ENCODE measurements at regions not wholly inside any gene's neighbourhood (a gene's known extent, or its start where the extent isn't known, plus 50 kb on each side); places are given as distances from the start of the nearest gene placed in this dataset.

DNA sequence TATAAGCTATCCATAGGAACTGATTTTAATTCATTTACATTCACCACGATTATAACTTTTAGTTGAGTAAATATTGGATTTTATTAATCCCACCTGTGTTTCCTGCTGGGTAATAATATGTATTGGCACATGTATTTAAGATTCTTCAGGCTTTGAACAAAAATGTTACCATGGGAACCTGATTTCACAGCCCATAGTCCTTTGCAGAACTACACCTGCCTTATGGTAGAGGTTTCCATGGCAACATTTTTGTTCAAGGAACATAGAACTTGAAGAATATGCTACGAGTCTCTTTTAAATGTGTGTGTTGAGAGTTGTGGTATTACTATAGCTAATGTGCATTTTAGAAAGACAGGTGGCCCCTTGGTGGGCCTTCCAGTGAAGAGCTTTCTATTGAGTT is 317.4 kb downstream of the SAMD5 start:
- no peak for DNase-seq

DNA sequence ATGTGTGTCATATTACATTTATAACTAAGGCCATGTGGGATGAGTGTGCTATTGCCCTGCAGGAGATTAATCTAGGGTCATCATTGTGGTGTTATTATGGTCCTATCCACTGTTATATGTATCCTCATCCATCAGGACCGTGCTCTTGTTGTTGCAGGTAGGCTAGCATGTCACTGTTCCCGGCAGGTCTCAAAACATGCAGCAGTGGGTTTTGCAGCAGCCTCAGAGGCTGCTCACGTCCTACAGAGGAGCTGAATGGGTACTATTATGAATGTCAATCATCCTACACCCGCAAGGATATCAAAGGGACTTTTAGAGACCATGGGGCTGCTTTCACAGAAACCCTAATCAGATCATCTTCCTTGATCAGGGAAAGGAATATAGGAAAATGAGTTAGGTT is 318.2 kb downstream of the SAMD5 start:
- no peak for DNase-seq

DNA sequence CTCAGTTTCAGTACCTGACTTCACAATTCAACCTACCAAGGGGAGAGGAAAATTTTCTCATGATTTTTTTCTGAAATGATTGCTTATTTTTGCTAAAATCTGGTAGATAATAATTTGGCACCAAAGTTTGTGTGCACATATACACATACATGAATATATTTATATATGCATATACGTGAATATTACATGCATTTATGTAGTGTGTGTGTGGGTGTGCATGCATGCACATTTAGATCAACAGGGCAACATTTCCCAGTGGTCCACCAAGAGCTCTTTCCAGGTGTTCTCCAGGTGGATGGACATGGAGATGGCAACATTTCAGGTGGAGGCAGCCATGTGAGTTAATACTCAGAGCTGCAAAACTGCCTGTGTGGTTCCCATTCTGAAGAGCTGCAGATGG is 320.9 kb downstream of the SAMD5 start:
- DNase-seq: no peak

DNA sequence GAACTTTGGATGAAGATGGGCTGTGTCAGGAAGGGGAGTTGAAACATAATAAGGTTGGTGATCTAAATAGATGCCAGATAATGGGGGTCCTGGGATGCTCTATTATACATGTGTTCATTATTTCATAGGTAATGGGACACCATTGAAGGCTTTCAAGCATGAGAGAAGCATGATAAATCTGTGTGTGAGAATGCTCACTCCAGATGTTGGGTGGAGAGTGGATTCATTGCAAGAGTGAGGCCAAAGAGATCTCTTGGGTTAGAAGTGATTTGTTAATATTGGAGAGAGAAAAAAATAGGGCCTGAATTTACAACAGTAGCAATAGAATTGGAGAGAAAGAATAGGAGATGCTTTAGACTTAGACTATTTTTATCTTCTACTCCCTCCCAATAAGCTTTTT is 321.3 kb downstream of the SAMD5 start:
- DNase-seq: no peak

DNA sequence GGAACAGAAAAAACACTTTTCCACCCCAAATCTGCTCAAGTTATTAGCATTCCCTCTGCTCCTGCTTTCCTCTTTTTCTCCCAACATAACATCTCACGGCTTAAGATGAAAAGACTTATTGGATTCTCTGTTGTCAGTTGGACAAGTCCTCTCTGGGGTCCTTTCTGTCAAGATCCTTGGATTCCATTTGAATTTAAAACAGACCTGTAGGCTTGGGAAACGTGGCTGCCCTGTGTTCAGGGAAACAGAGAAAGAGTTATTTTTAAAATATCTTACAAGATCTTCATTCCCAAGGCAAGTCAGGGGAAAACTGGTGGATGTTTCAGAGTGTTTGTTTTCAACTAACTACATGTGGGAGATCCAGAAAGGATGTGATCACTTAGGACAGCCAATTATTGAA is 322.9 kb downstream of the SAMD5 start:
- no peak for DNase-seq

DNA sequence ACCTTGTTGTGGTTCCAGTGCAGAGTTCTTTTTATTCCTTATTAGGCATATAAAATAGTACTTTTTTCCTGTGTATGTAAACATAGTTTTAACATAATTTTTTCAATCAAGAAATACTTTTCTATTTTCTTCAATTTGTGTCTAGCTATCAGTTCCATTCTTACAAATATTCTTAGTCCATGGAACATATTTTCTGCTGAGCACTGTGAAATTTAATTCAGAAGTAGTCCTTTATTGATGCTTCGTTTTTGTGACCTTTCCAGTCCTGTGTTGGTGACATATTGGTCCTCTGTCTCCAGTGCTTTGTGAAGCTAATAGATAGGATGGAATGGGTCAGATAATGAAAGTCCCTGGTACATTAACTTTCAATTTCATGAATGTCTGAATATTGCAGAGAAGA is 325.1 kb downstream of the SAMD5 start:
- no peak for DNase-seq

DNA sequence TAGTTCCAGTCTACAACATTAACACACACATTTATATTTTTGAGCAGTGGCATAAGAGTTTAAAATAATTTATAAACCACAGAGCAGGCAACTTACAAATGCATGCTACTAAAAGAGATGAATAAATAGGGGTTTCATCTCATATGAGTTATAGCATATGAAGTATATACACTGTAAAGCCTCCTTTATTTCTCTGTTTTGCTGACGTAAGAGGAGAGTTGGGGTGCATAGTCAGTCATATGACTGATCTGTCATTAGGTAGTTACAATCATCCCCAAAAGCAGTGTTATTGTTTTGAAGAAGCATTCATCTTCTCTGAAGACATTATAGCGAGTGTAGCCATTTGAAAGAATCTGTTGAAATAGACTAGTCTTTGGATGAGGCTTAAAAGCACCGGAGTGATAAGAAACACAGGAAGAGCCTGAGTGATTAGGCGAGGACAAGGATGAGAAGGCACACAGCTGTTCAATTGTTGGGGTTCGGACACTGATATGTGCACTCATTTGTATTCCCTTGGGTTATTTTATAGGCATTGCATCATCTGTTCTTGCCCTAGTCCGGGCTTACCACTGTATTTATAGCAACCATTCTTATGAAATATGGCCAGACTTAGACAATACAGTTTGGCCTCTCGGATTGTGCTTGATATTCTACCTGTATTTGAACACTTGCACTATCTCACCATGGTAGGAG is 325.7 kb downstream of the SAMD5 start:
- DNase-seq: no peak

DNA sequence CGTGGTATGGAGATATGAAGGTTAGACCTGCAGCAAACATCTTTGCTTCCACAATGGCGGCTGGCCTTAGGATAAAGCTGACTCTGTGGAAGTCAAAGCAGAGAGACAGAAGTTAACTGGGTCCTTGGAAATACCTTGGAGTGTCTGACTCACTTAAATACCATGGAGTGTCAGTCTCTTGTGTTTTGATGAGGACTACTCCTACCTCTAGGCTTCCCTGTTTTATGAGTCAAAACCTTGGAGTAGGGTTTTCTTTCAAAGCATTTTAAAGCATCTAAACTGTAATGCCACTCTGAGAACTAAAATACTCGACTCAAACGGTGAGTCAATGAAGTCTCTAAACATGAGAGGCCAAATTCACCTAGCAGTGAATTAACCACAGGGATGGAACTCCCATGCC is 329.1 kb downstream of the SAMD5 start:
- no peak for DNase-seq

DNA sequence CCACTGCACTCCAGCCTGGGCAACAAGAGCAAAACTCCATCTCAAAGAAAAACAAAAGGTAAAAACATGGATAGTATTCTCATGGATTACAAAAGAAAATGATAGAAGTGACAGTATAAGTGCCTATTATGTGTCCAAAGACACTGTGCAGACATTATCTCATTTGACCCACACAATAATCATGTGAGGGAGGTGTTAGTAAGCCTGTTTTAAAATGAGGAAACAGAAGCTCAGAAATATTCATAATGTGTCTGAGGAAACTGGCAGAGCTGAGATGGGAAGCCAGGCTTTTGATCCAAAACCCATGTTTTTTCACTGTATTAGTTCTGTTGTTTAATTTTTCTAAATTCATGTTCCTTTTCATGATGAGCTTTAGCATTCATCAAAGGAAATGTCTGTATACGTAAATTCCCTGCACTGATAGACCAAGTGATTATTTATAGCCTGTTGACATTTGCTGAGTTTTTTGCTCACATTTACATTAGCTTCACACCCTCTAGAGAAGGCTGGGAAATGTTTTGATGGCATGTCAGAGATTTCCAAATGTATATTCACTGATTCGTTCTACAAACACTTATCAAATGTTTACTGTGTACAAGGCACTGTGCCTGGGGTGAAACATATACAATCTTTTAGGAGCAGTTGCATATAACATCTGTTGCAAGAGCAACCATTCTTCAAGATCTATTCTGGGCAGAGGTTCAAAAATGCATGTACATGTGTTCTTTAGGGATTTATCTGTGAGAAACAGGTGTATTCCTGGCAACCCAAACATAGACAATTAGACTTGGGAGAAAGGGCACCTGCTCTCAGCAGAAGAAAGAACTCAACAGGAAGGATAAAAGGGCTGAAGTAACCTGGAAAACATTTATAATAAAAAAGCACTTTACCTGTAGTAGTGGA is 331.5 kb downstream of the SAMD5 start:
- DNase-seq: no peak

DNA sequence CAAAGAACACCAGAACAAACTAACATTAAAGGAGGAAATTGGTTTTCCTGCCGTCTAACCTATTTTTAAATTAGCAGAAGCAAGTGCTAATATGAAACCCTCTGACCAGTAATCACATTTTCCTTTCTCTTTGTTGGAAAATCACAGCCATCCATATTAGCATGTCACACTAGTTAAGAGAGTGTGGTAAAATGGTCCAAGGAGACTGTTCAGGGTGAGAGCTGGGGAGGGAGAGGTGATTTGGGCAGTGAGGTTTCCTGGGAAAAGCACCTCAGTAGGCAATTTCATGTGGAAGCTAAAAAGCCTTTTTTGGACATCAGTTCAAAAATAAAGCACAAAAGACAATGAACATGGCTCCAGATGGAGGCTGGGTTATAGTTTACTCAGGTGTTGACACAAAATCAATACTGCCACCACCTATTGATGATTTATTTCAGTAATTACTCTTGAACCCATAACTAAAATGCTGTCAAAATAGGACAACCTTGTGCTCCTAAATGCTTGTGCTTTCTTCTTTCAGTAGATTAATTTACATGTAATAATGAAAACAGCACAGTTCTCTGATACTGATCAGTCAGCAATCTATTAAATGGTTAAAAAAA is 333.2 kb downstream of the SAMD5 start:
- DNase-seq: no peak

DNA sequence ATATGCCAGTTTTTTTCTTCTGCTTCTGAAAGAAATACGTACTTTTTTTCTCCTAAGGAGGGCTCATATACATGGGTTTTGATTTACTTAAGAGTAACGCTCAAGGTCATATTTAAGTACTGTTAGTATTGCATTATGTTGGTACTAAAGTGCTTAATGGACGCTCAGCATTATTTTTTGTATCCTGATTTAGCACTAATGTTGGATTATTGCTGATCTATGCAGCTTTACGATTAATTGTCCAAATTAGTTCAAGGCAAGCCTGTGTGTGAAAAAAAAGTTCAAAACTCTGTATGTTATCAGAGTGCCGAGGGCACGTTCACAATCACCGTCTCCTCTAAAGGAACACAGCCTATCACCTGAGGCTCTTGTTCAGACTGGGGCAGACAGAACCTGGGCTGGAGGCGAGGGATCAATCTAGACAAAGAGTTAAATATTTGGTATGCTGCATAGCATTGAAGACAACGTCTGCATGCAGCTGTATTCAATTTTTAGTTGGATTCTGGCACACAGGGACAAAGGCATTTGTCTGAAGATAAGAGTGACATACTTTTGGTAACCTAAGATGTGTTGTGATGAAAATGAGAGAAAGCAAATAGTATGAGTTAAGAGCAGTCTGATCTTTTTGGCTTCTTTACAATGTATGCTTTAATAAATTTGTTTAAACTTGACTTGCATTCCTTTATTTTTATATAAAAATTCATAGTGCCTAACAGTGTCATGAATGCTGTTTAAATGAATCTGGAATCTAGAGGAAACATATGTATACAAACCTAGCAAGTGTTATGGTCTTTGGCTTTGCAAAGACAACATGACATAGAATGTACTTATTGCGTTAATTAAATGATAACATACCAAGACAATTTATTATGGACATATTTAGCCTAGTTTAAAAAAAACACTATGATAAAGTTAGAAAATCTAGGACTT is 341.2 kb downstream of the SAMD5 start:
- no peak for DNase-seq

DNA sequence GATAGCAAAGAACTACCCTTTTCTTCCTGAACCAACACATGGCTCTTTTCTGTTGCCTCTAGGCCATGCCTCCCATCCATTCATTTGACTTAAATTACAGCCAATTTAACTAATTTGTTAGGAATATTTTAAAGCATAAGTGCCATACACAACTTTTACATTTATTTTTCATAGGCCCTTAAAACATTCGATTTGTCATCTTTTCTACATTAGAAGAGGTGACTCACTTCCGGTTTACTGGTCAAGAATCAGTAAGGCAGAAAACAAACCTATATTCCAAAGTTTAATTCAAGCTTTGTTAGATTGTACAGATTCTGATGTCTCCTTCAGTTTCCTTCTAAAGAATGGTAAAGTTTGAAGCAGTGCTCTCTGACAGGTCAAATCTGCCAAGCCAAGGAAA is 344.3 kb downstream of the SAMD5 start:
- DNase-seq: no peak

DNA sequence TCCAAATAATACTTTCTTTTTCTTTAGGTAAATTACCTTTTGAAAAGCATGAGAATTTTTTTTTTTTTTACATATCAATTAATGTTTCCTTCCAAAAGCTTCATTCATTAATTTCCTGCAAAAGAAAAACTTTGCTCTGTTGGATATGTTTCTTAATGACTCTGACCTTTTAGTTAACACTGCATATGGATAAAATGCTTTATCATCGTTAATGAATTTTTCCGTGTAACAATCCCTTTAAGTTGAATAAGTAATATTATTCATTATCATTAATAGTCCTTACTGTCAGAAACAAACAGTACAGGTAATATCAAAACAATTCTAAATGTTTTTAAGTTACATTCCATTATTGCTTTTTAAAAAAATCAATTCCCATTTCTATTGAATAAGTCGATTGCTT is 345.1 kb downstream of the SAMD5 start:
- no peak for DNase-seq

DNA sequence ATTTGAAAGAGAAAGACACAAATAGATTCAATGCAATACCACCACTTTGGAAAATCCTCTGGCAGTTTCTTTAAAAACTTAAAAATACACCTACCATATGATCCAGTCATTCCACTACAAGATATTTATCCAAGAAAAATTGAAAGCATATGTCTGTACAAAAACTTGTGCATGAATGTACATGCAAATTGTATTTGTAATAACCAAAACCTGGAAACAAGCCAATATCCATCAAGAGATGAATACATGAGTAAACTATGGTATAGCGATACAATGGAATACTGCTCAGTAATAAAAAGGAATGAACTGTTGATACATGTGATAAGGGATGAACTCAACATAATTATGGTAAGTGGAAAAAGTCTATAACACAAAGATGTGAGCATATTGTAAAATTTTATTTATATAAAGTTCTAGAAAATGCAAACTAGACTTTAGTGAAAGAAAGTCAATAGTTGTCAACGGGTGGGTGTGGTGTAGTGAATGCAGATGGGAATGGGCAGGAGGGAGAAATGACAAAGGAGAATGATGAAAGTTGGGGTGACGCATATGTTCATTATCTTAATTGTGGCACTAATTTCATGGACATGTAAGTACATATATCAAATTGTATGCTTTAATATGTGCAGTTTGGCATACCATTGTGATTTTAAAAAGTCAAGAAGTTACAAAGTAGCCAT is 347.5 kb downstream of the SAMD5 start:
- DNase-seq: no peak

DNA sequence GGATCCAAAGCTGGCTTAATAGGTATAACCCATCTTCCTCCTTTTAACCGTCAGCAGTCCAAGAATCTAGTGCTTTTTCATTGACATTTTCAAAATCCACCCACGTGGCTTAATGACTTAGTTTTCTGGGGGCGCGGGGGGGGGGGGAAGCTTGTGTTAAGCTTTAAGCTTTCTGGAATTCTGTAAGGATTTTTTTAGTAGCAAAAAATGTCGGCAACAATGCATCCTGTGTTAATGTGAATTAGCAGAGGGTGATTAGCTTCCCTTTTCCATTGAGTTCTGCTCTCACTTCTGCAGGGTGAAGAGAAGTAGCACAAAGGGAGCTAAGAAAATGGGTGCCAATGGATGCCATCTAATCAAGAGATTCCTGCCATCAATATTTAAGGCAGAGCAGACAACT is 348.2 kb downstream of the SAMD5 start:
- DNase-seq: no peak

DNA sequence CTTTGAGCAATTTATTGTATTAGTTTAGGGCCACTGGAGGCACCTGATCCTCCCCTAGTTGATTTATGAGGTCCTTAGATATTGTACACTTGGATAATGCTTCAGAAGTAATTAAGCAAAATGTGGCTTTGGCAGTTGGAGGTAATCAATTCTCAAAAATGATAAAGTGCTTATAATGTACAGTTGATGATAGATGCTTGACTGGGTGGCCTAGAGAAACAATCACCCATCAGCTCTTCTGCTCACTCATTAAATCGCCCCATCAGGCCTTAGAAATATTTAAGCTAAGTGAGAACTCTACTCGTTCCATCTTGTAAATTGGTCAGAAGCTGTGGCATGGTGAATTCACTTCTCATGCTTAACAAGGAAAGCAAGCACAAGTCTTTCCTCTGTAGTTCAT is 349.9 kb downstream of the SAMD5 start:
- DNase-seq: no peak

DNA sequence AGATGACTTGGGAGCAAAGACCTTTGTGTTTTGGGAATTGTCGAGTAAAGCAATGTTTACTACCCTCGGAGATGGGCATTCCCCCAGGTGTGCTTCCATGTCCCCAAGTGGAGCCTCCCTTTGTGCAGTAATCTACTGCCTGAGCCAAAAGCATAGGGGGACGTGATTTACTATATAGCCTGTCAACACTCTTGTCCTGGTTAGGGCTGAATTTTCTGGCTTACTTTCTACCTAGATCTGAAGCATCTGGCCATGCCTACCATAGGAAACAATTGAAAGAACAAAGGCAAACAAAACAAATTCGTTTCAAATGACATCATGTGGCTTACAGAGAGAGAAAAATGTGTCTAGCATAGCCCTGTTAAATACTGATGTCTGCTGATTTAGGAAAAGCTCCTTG is 350.6 kb downstream of the SAMD5 start:
- no peak for DNase-seq

DNA sequence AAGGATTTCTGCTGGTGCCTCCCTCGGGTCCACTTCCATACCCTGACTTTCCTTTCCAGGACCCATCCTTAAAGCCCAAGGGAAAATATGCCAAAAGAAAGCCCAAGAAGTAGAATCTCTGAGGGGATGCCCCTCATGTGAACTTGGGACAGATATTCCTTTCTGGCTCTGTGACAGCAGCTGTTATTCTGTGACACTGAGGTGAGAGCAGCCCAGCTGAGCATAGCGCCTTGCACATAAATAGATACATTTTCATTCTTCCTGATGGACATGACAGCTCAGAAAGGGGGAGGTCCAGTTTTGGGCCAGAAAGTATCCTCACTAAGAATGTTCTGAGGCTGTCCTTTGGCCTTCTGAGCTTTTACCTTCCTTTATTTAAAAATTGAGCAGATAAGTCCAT is 353.2 kb downstream of the SAMD5 start:
- no peak for DNase-seq

DNA sequence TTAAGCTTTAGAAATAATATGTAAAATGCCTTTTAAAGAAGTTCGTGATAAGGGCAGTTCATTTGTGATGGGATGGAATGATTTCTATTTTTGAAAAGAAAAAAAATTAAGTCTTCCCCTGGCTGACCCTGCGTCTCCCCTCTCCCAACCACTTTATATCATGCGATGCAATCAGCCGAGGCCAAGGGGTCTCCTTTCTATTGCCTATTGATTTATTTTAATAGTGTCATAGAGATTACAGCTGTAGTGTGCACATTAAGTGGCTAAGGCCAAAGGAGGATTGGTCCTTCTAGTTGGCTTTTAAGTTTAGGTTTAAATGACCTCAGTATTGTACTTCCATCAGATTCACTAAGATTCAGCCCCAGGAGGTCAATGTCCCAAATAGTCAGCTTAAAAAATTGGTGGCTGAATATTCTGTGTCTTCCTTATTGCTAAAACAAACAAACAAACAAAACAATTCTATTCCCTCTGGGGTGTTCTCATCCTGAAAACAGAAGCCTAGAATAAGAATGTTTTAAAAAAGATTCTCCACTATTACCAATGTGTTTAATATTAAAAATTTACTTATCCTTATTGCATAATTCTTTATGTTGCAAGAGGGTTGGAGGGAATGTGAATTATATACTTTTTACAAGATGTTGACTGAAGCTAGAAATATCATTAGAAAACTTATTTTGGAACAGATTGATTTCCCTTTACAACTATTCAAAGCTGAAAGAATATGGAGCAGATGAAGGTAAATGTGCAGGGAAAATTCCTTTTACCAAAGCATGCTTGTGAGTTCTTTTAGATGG is 359.1 kb downstream of the SAMD5 start:
- no peak for DNase-seq

DNA sequence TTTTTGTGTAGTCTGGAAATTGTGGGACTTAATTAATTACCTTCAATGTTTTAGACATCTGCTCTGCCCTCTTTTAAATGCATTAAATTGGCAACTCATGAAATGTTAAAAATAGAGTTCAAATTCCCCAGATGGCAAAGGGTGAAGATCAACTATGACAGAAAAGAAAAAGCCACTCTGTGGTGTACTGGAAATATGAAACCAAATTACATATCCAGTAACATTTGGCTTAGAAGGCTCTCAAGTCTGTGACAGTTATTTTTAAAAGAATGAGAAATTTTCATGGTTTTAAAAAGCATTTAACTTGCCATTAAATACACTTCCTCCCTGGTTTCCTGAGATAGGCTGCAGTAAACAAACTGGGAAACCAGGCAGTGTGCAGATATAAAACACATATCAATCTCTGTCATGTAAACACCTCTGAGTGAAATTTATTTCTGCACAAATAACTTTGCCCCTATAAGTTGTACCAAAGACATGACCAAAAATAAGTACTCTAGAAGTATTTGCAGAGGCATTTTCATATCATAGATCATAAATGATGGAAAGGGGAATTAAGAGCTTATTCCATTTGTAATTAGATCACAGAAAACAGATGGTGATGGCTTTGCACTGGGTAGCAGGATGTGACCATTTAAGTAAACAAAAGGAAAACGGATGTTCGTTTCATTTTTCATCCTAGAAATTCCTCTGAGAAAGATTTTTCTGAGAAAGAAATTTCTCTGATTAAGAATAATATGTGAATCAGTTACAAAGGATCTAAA is 360.1 kb downstream of the SAMD5 start:
- no peak for DNase-seq

DNA sequence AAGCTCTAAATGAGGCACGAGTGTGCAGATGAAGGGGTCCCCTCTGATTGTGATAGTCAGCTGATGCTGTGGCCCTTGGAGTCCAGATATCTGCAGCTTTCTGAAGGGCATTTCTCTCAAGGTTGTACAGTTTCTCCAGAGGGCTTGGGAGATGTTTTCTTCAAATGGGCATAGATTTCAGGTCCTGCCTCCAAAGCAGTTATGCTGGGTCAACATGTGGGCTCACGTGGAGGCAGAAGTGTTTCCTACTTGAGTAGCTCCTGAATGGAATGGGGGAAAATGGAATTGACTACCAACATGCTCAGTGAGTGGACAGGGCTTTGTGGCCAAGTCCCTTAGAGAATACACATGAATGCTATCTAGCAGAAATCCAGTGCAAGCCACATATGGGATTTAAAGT is 360.7 kb downstream of the SAMD5 start:
- DNase-seq: no peak
